ENCODE measurements at regions not wholly inside any gene's neighbourhood (a gene's known extent, or its start where the extent isn't known, plus 50 kb on each side); places are given as distances from the start of the nearest gene placed in this dataset.

DNA sequence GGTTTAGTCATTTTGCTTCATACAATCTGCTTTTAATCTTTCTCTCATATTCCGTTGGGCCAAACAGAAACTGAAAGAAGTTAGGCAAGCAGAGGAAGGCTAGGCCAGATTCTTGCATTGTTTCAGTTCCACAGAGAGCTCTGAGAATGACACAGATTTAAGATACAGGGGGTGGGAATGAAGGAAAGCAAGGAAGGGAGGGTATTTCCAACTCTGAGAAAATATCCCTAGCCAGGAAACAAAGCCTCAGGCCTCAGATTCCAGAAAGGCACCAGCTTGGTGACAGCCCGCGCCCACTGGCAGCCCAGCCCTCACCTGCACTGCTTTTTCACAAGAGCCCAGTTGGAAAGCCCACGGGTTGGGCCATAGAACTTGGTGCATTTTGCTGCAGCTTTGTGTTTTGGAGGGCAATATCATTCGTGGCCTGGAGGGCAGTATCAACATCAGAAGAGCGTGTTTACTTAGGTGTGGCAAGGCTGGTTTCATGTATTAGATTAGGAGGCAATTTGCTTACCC is 63.5 kb downstream of the ENC1 start:
- DNase-seq (ENCODE audit: low read depth in 1 of 2, low spot score in 1 of 2): peak in 1 of 2 donors; percentile 5

- DNase-seq (ENCODE audit: low read depth in 1 of 2, low spot score in 1 of 2): no peak
These were observed 64.6 kb downstream of the ENC1 start for GRCh38 chr5:74575741-74576538.

DNA sequence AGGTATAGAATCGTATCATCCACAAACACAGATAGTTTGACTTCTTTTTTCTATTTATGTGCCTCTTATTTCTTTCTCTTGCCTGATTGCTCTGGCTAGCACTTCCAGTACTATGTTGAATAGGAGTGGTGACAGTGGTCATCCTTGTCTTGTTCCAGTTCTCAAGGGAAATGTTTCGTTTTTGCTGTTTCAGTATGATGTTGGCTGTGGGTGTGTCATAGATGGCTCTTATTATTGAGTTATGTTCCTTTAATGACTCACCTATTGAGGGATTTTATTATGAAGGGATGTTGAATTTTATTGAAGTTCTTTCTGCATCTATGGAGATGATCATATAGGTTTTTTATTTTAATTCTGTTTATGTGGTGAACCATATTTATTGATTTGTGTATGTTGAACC is 70.3 kb downstream of the ENC1 start:
- no peak for DNase-seq (ENCODE audit: low read depth in 1 of 2, low spot score in 1 of 2)

GRCh38 chr5:74567411-74567995 is 73.0 kb downstream of the ENC1 start:
- DNase-seq (ENCODE audit: low read depth in 1 of 2, low spot score in 1 of 2): no peak

GRCh38 chr5:74562122-74562521 is 78.4 kb downstream of the ENC1 start:
- DNase-seq (ENCODE audit: low read depth in 1 of 2, low spot score in 1 of 2): no peak

GRCh38 chr5:74560245-74560644 is 80.3 kb downstream of the ENC1 start:
- DNase-seq (ENCODE audit: low read depth in 1 of 2, low spot score in 1 of 2): no peak

- DNase-seq (ENCODE audit: low read depth in 1 of 2, low spot score in 1 of 2): no peak
These were observed 83.6 kb downstream of the ENC1 start for GRCh38 chr5:74556631-74557595.

- DNase-seq (ENCODE audit: low read depth in 1 of 2, low spot score in 1 of 2): no peak
These were observed 84.5 kb downstream of the ENC1 start for GRCh38 chr5:74556006-74556405.

DNA sequence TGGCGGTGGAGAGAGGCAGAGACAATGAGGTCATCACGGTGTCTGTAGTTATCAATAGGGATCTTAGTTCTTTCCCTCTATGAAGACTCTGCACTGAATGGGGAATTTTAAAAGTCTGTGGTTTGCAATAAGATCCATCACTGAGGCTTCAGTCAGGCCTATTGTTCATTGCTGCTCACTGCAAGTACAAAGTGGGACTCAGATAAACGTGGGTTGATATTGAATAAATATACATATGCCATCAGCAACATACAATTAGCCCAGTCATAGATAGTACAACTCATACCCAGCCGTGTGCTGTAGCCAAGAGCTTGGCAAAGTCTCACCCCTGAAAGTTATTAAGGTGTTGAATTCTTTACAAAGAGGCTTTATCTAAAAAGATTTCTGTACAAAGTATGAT is 88.4 kb downstream of the ENC1 start:
- DNase-seq (ENCODE audit: low read depth in 1 of 2, low spot score in 1 of 2): no peak

- no peak for DNase-seq (ENCODE audit: low read depth in 1 of 2, low spot score in 1 of 2)
These were observed 89.6 kb downstream of the ENC1 start for GRCh38 chr5:74550927-74551326.

DNA sequence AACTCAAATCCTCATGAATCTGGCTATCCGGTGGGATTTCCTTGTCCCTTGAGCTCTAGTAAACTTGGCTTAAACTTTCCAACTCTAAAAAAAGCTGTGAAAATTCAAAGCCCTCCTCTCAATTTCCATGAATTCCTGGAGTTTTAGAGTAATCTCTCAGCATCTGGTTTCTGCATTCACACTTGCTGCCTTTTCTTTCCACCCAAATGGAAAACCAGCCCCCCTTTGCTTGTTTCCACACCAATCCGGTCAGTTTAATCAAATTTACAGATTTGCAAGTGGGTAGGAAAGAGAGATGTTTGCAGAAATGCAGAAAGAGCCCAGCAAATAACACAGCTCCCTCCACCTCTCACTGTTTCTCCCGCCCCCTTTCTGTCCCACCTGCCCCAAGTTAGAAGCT is 91.1 kb downstream of the ENC1 start:
- no peak for DNase-seq (ENCODE audit: low read depth in 1 of 2, low spot score in 1 of 2)

GRCh38 chr5:74546796-74547195 is 93.7 kb downstream of the ENC1 start:
- DNase-seq (ENCODE audit: low read depth in 1 of 2, low spot score in 1 of 2): no peak

DNA sequence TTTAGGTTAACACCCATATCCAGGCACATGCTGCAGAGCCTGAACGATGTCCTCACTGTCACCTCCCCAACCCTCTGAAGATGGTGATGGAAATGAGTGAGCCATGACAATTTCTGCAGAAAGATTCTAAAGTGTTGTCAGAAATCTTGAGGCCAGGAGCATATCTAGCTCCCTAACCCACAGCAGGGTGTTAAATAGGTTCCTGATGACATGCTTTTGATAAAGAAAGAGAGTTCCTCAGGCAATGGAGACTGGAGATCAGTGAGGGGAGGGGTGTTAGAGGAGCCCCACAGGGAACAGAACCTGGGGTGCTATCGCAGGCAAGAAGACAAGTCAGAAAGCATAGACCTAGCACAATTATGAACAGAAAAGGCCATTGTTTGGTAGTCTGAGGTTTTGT is 95.7 kb downstream of the ENC1 start:
- DNase-seq (ENCODE audit: low read depth in 1 of 2, low spot score in 1 of 2): no peak

GRCh38 chr5:74543162-74543995 is 97.1 kb downstream of the ENC1 start:
- no peak for DNase-seq (ENCODE audit: low read depth in 1 of 2, low spot score in 1 of 2)

- DNase-seq (ENCODE audit: low read depth in 1 of 2, low spot score in 1 of 2): no peak
These were observed 98.0 kb downstream of the ENC1 start for GRCh38 chr5:74542482-74542881.

GRCh38 chr5:74541381-74541781 is 99.1 kb downstream of the ENC1 start:
- no peak for DNase-seq (ENCODE audit: low read depth in 1 of 2, low spot score in 1 of 2)

DNA sequence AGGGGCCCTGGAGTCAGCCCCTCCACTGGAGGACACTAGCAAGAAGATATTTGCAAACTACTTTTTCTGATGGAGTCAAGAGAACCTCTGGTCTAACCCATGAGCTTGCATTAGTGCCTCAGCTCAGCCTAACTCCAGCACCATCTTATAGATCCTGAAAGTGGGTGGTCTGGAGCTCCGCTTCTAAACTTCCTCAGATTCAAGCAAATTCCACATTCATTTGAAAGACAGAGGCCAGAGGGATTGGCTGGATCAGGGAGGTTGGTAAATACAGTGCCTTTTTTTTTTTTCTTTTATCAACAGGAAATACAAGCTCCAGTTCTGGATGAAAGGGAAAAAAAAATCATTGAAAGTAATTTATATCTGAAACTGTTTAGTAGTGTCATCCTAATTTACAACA is 99.9 kb downstream of the ENC1 start:
- no peak for DNase-seq (ENCODE audit: low read depth in 1 of 2, low spot score in 1 of 2)

GRCh38 chr5:74539986-74540385 is 100.5 kb downstream of the ENC1 start:
- no peak for DNase-seq (ENCODE audit: low read depth in 1 of 2, low spot score in 1 of 2)

DNA sequence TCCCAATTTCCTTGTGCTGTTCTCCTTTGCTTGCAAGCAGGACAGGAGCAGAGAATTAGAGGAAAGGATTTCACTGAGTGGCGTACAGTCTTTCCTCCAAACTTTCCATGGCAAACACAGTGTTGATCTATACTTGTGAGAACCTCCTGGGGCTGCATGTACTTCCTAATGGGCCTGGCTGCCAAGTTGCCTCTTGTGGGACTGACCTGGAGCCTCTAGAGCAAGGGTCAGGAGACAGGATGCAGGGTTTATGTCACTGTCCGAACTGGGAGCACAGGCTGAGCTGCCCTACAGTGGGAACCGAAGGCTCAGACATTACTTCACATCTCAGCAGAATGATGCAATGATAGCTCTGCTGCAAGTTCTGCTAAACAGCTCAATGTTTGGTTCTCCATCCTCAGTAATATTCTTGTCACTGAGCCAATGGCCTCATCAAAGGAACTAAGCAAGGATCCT is 102.3 kb downstream of the ENC1 start:
- no peak for DNase-seq (ENCODE audit: low read depth in 1 of 2, low spot score in 1 of 2)

- DNase-seq (ENCODE audit: low read depth in 1 of 2, low spot score in 1 of 2): no peak
These were observed 103.9 kb downstream of the ENC1 start for GRCh38 chr5:74536658-74537057.

- DNase-seq (ENCODE audit: low read depth in 1 of 2, low spot score in 1 of 2): no peak
These were observed 104.6 kb downstream of the ENC1 start for GRCh38 chr5:74535926-74536325.
